ENCODE measurements at regions not wholly inside any gene's neighbourhood (a gene's known extent, or its start where the extent isn't known, plus 50 kb on each side); places are given as distances from the start of the nearest gene placed in this dataset.

- no peak for TF ChIP-seq CTCF (optimal IDR thresholded peaks at IDR 0.05 in 1 of 3, IDR thresholded peaks at IDR 0.05 in 1 of 3, conservative IDR thresholded peaks at IDR 0.05 in 1 of 3; ENCODE audit: extremely low read depth in 1 of 3, insufficient read depth in 2 of 3, low read length in 3 of 3)
- TF ChIP-seq EZH2 (IDR thresholded peaks at IDR 0.05; ENCODE audit: low read length) = no peak
Observed at GRCh38 chr1:190551638-190552037, 74.0 kb upstream of the BRINP3 start.

Data from keratinocyte (primary cell).